CD4-positive, alpha-beta memory T cell (primary cell): ENCODE measurements at regions not wholly inside any gene's neighbourhood (a gene's known extent, or its start where the extent isn't known, plus 50 kb on each side); places are given as distances from the start of the nearest gene placed in this dataset.
"Not testable (repeated sequence)": the region's sequence is repeated elsewhere in the genome, so short reads cannot be mapped to it uniquely, and the experiment has no call there.

Experiments
- CTCF ChIA-PET: fragments of 350-600 bp; sonication (Branson Sonifier 250); formaldehyde crosslinking; loops from one replicate; lab custom pipeline; 2021; ENCODE audit warnings: inconsistent platforms; ENCODE audit not compliant: partially characterized antibody; lab: Charles Lee
- POLR2A ChIA-PET: fragments of 350-600 bp; sonication (Branson Sonifier 250); formaldehyde crosslinking; loops from one replicate; lab custom pipeline; 2021; ENCODE audit not compliant: partially characterized antibody; lab: Charles Lee
- DNase-seq, 5 donors: peaks; one replicate each; pipeline versions ENCODE4 v3.0.0 to v3.0.0-alpha.2; 2020 to 2022; ENCODE audit warnings: mixed read lengths in 1 of 5
- H3K27ac ChIP-seq: one replicate; pipeline ENCODE4 v1.7.0; 2013; ENCODE audit warnings: low read depth, low read length
- H3K27me3 ChIP-seq: 2 replicates; pipeline ENCODE4 v1.7.0; 2013; ENCODE audit warnings: mild to moderate bottlenecking, low read length, moderate library complexity; ENCODE audit not compliant: insufficient read depth
- H3K36me3 ChIP-seq: 2 replicates; pipeline ENCODE4 v1.7.0; 2013; ENCODE audit warnings: mild to moderate bottlenecking, low read length, moderate library complexity; ENCODE audit not compliant: insufficient read depth
- H3K4me1 ChIP-seq: 2 replicates; pipeline ENCODE4 v1.7.0; 2013; ENCODE audit warnings: mild to moderate bottlenecking, low read length, moderate library complexity; ENCODE audit not compliant: insufficient read depth
- H3K4me3 ChIP-seq, 2 donors: one replicate each; pipeline ENCODE4 v1.7.0; 2013; ENCODE audit warnings: low read length in 2 of 2, mild to moderate bottlenecking in 1 of 2
- H3K9me3 ChIP-seq, 2 donors: one replicate each; pipeline ENCODE4 v1.7.0; 2013; ENCODE audit warnings: low read length in 2 of 2, control low read depth in 1 of 2; ENCODE audit not compliant: control insufficient read depth in 1 of 2
- H3K27ac Mint-ChIP-seq, 7 donors: one replicate each; pipeline ENCODE4 v1.8.0; 2020 to 2021; ENCODE audit warnings: mixed read lengths in 7 of 7, mild to moderate bottlenecking in 6 of 7, inconsistent platforms in 3 of 7, moderate library complexity in 3 of 7
- H3K27me3 Mint-ChIP-seq, 2 donors: one replicate each; pipeline ENCODE4 v1.8.0; 2020 to 2021; ENCODE audit warnings: mixed read lengths in 2 of 2
- H3K36me3 Mint-ChIP-seq, 2 donors: one replicate each; pipeline ENCODE4 v1.8.0; 2020 to 2021; ENCODE audit warnings: mixed read lengths in 2 of 2, inconsistent platforms in 1 of 2, mild to moderate bottlenecking in 1 of 2
- H3K4me1 Mint-ChIP-seq, 4 donors: one replicate each; pipeline ENCODE4 v1.8.0; 2020 to 2021; ENCODE audit warnings: mixed read lengths in 4 of 4, mild to moderate bottlenecking in 1 of 4
- H3K4me3 Mint-ChIP-seq, 8 donors: one replicate each; pipeline ENCODE4 v1.8.0; 2020 to 2021; ENCODE audit warnings: mixed read lengths in 8 of 8, mild to moderate bottlenecking in 7 of 8, moderate library complexity in 6 of 8, inconsistent platforms in 3 of 8
- H3K9me3 Mint-ChIP-seq, 8 donors: one replicate each; pipeline ENCODE4 v1.8.0; 2020 to 2021; ENCODE audit warnings: mixed read lengths in 8 of 8, mild to moderate bottlenecking in 5 of 8, inconsistent platforms in 3 of 8, moderate library complexity in 1 of 8
- intact Hi-C: fragments of 100-400 bp; cut with micrococcal nuclease; formaldehyde crosslinking; loops from one replicate; pipeline ENCODE4 v1.15.1; 2023

GRCh38 chr6:56719315-56720058, 76.8 kb upstream of the DST start:
- intact Hi-C loops, H3K9me3 Mint-ChIP-seq, H3K9me3 ChIP-seq, H3K4me1 Mint-ChIP-seq, H3K27me3 ChIP-seq, H3K27ac ChIP-seq, H3K4me1 ChIP-seq, DNase-seq, H3K27ac Mint-ChIP-seq, H3K36me3 Mint-ChIP-seq, POLR2A ChIA-PET, H3K27me3 Mint-ChIP-seq, H3K36me3 ChIP-seq, H3K4me3 Mint-ChIP-seq, H3K4me3 ChIP-seq: not testable (repeated sequence)
- CTCF ChIA-PET = interaction anchor here (1.7 kb wide), 1 partner anchor 10 kb away, joined by 5 read pairs; no protein-coding TSS in a partner anchor

GRCh38 chr6:56718236-56718635, 75.5 kb upstream of the DST start:
- Mint-ChIP-seq H3K4me3 (no peak overlapping the region), H3K36me3 (no peaks in the 10 kb centered on the region), H3K27me3 (peaks cover 0 to 1% of the 10 kb centered on the region in 2 donors), H3K9me3 (peaks cover 0 to 9% (median 4%) of the 10 kb centered on the region in 8 donors), H3K27ac (no peak overlapping the region), H3K4me1 (no peaks in the 10 kb centered on the region)
- ChIA-PET CTCF (interaction anchor here (1.0 to 1.7 kb wide), 2 partner anchors 9 to 133 kb away, joined by 3 to 5 read pairs; no protein-coding TSS in a partner anchor), POLR2A (no interaction called here)
- intact Hi-C loops = no loop called here
- Histone ChIP-seq H3K27me3 (no peaks in the 10 kb centered on the region), H3K36me3 (no peaks in the 10 kb centered on the region), H3K9me3 (no peaks in the 10 kb centered on the region), H3K4me1 (no peaks in the 10 kb centered on the region), H3K27ac (no peak overlapping the region), H3K4me3 (no peak overlapping the region)
- DNase-seq = no peak

GRCh38 chr6:56716229-56716628, 73.5 kb upstream of the DST start:
- no peak overlapping the region for H3K27ac Mint-ChIP-seq
- H3K27me3 ChIP-seq = no peaks in the 10 kb centered on the region
- ChIA-PET CTCF (no interaction called here), POLR2A (no interaction called here)
- H3K27ac ChIP-seq = no peak overlapping the region
- H3K9me3 Mint-ChIP-seq = peaks cover 0 to 9% (median 4%) of the 10 kb centered on the region in 8 donors
- H3K4me3 Mint-ChIP-seq = no peak overlapping the region
- DNase-seq = no peak
- intact Hi-C loops = no loop called here
- peaks cover 1 to 3% of the 10 kb centered on the region in 2 donors for H3K27me3 Mint-ChIP-seq
- H3K9me3 ChIP-seq = no peaks in the 10 kb centered on the region
- no peaks in the 10 kb centered on the region for H3K36me3 ChIP-seq
- no peaks in the 10 kb centered on the region for H3K36me3 Mint-ChIP-seq
- H3K4me1 Mint-ChIP-seq = no peaks in the 10 kb centered on the region
- no peaks in the 10 kb centered on the region for H3K4me1 ChIP-seq
- no peak overlapping the region for H3K4me3 ChIP-seq

GRCh38 chr6:56715741-56716140, 73.1 kb upstream of the DST start:
- POLR2A ChIA-PET = no interaction called here
- intact Hi-C loops = no loop called here
- Histone ChIP-seq H3K27ac (no peak overlapping the region), H3K9me3 (no peaks in the 10 kb centered on the region), H3K27me3 (no peaks in the 10 kb centered on the region), H3K4me1 (no peaks in the 10 kb centered on the region), H3K36me3 (no peaks in the 10 kb centered on the region), H3K4me3 (no peak overlapping the region)
- H3K9me3 Mint-ChIP-seq = peaks cover 0 to 9% (median 4%) of the 10 kb centered on the region in 8 donors
- no peak for DNase-seq
- no peak overlapping the region for H3K27ac Mint-ChIP-seq
- H3K27me3 Mint-ChIP-seq = peaks cover 1 to 3% of the 10 kb centered on the region in 2 donors
- no peaks in the 10 kb centered on the region for H3K4me1 Mint-ChIP-seq
- no peaks in the 10 kb centered on the region for H3K36me3 Mint-ChIP-seq
- CTCF ChIA-PET = no interaction called here
- no peak overlapping the region for H3K4me3 Mint-ChIP-seq

GRCh38 chr6:56714982-56715456, 72.3 kb upstream of the DST start:
- H3K4me3 Mint-ChIP-seq = no peak overlapping the region
- no peaks in the 10 kb centered on the region for H3K36me3 Mint-ChIP-seq
- H3K4me1 ChIP-seq = no peaks in the 10 kb centered on the region
- no peaks in the 10 kb centered on the region for H3K9me3 ChIP-seq
- H3K36me3 ChIP-seq = no peaks in the 10 kb centered on the region
- peaks cover 0 to 9% (median 4%) of the 10 kb centered on the region in 8 donors for H3K9me3 Mint-ChIP-seq
- no peaks in the 10 kb centered on the region for H3K4me1 Mint-ChIP-seq
- no peak overlapping the region for H3K27ac Mint-ChIP-seq
- no peaks in the 10 kb centered on the region for H3K27me3 ChIP-seq
- POLR2A ChIA-PET = no interaction called here
- CTCF ChIA-PET = no interaction called here
- no peak overlapping the region for H3K4me3 ChIP-seq
- H3K27me3 Mint-ChIP-seq = peaks cover 1 to 3% of the 10 kb centered on the region in 2 donors
- intact Hi-C loops = no loop called here
- no peak overlapping the region for H3K27ac ChIP-seq
- DNase-seq = no peak

- Mint-ChIP-seq H3K4me3 (no peak overlapping the region), H3K9me3 (peaks cover 0 to 4% (median under 1%) of the 10 kb centered on the region in 8 donors), H3K27me3 (peaks cover 3% of the 10 kb centered on the region in 2 donors), H3K36me3 (no peaks in the 10 kb centered on the region), H3K27ac (no peak overlapping the region), H3K4me1 (no peaks in the 10 kb centered on the region)
- intact Hi-C loops = no loop called here
- Histone ChIP-seq H3K4me1 (no peaks in the 10 kb centered on the region), H3K27me3 (no peaks in the 10 kb centered on the region), H3K9me3 (no peaks in the 10 kb centered on the region), H3K4me3 (no peak overlapping the region), H3K36me3 (no peaks in the 10 kb centered on the region), H3K27ac (no peak overlapping the region)
- ChIA-PET POLR2A (no interaction called here), CTCF (no interaction called here)
- no peak for DNase-seq
These were observed 71.6 kb upstream of the DST start for GRCh38 chr6:56714273-56714672.

- Mint-ChIP-seq H3K4me1 (no peaks in the 10 kb centered on the region), H3K4me3 (no peak overlapping the region), H3K9me3 (no peaks in the 10 kb centered on the region), H3K27me3 (peaks cover 2 to 3% of the 10 kb centered on the region in 2 donors), H3K27ac (no peak overlapping the region), H3K36me3 (no peaks in the 10 kb centered on the region)
- Histone ChIP-seq H3K4me1 (no peaks in the 10 kb centered on the region), H3K4me3 (no peak overlapping the region), H3K27me3 (no peaks in the 10 kb centered on the region), H3K27ac (no peak overlapping the region), H3K9me3 (no peaks in the 10 kb centered on the region), H3K36me3 (no peaks in the 10 kb centered on the region)
- intact Hi-C loops = no loop called here
- ChIA-PET POLR2A (no interaction called here), CTCF (no interaction called here)
- no peak for DNase-seq
These were observed 70.6 kb upstream of the DST start for GRCh38 chr6:56713254-56713672.
